HG02970 (cell line): ENCODE measurements at regions not wholly inside any gene's neighbourhood (a gene's known extent, or its start where the extent isn't known, plus 50 kb on each side); places are given as distances from the start of the nearest gene placed in this dataset.

Experiments used
- ATAC-seq: cut with Tn5 transposase; IDR thresholded peaks from one replicate; pipeline ENCODE4 v1.9.1; 2021; ENCODE audit warnings: mild to moderate bottlenecking, moderate library complexity, moderate number of reproducible peaks; ENCODE audit not compliant: unreplicated experiment, low FRiP score

DNA sequence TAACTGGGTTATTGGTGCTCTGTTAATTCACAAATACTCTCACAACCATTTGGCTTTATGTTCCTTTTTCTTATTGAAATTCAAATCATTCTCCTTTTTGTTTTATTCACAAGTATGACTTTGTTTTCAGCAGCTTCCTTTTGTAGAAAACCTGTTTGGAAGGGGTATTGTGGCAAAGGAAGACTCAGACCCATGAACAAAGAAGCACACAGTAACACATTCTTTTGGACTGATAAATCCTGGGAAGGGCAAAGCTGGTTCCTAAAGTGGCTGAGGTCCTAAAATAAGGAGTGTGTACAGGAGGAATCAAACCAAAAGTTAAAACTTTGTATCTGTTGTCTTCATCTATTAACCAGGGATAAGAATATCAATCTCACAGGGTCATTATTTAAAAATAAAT is 374.7 kb upstream of the FIGN start:
- ATAC-seq: no peak

DNA sequence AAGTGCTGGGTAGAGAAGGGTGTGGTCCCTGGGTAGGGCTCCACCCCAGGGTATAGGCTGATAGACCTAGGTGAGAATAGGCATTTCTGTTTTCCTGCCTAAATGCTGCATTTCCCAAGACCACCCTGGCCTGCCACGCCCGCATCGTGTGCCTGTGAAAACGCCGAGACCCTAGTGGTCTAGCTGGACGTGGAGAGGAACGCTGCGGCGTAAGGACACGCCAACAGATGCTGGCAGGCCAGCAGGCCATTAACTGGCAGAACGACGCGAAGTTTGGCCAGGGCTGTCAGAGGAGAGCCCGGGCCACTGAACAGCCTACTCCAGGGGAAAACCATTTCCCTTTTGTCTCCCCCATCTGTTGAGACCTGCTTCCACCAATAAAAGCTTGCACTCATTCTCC is 373.2 kb upstream of the FIGN start:
- no peak for ATAC-seq

DNA sequence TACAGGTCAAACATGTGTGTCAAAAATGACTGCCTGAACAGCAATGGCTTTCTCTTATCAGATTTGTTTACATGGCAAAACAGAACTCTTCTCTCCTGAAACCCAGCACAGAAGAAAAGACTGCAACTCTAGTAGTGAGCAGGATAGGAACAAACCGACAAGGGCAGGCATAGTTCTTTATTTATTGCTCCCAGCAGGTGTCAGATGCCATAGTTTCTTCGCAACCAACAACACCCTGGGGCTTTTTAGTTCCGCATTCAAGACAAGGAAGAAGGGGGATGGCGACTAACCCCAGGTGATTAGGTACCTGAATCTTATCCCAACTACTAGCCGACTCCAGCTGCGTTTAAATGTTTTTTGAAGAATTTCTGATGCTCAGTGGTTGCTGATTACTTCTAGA is 367.5 kb upstream of the FIGN start:
- no peak for ATAC-seq

DNA sequence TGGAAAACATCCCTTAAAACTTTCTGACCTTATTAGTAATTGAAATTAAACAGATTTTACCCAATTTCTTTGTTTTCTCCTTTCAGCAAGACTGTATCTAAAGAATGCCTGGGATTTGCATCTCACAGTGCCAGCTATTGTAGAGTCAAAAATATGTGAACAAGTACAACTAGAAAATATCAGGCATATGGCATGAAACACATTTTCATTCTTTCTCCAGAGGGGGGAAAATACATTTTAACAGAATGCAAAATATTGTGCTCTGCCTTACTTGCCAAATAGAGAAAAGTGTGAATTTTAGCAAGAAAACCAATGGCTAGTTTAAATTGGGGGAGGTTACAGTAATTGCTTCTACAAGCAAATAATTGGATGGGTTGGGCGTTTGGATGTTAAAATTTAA is 366.6 kb upstream of the FIGN start:
- ATAC-seq: no peak

DNA sequence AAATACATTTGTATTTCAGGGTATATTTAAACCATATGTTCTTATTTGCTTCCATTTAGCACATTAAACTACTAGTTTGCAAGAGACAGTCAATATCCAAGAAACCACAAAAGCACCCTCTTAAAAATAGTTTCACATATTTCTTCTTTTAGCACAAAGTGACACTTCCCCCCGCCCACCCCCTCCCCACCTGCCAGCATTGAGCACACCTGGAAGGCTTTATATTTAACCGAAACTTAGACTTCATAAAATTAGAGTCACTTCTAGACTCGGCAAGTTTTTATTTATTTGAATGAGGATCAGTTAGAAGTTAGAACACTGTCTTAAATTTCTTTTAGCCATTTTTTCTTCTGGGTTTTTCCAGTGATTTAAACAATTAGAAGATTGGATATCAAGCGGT is 355.9 kb upstream of the FIGN start:
- no peak for ATAC-seq

DNA sequence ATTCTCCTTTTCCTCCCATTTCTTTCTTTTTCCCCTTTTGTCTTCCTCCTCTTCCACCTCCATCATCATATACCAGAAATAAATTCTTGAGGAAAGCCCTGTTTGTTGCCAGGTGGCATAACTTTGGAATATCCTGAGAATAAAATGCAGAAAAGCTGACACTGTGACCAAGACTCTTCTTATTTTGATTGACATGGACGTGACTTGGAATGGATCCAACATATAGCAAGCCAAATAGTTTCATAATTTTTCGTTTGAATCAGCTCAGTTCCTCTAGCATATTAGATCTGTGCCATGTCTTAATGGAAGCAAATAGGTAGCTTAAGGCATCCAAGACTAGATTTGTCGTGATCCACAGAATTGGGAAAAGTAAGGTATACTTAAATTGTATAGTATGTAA is 354.7 kb upstream of the FIGN start:
- ATAC-seq: no peak

DNA sequence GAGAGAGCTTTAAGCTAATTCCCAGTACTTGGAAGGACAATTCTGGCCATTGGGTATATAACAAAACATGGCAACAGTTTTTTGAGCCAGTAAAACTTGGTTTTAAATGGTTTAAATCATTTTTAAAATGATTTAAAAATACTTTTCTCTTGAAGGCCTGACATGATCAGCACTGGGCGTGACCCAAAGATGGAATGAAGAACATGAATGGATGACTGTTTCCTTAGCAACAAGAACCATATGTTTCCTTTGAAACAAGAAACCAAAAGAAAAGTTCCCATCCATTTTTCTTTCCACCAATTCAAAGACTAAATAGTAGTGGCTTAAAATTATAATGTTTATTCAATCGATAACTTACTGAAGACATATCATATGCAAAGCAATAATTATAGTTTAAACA is 348.3 kb upstream of the FIGN start:
- ATAC-seq: no peak

DNA sequence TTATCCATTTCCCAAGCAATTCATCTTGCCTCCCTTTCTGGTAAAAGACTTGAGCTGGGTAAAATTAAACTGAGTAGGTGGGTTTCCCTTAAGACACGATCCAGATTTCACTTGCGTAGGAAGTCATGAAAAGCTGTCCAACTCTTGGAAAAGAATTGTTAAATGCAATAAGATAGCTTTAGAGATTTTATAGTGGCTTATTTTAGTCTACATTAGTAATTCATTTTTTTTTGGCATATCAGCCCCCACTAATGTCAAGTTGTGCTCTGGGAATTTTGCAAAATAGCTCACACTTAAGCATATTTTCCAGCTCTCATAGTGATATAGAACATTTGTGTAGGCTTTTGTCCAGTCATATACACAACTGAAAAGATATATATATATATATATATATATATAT is 344.7 kb upstream of the FIGN start:
- no peak for ATAC-seq

DNA sequence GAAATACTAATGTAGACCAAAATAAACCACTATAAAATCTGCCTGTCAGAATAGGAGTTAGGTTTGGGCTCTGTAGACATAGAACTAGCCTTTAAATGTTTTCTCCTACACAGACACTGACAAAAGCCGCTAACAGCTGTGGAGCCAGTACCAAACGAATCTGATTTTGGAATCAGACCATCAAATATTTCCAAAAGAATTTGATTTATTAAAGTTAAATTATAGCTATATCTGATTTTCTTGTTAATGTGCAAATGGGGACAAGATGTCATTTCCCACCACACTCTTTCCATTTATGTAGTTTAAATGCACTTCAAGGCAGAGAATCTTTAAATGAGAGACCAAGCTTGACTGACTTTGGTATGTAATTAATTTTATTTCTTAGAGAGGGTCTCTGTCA is 343.4 kb upstream of the FIGN start:
- no peak for ATAC-seq

DNA sequence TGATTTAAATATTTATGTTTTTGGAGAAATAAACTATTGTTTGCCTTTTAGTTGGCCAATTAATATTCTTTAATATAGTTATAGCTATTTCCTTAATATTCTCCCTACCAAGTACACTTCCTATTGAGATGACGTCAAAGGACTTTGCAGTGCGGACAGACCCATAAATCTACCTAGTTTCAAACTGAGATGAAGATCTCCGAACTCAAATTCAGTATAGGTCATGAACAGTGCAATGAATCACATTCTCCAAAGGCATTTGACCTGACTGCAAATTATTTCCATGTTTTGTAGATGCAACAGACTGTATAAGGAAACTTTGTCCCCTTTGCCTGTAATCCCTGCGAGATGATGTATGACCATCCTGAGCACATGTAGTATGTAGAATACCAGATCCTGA is 342.6 kb upstream of the FIGN start:
- ATAC-seq: no peak

DNA sequence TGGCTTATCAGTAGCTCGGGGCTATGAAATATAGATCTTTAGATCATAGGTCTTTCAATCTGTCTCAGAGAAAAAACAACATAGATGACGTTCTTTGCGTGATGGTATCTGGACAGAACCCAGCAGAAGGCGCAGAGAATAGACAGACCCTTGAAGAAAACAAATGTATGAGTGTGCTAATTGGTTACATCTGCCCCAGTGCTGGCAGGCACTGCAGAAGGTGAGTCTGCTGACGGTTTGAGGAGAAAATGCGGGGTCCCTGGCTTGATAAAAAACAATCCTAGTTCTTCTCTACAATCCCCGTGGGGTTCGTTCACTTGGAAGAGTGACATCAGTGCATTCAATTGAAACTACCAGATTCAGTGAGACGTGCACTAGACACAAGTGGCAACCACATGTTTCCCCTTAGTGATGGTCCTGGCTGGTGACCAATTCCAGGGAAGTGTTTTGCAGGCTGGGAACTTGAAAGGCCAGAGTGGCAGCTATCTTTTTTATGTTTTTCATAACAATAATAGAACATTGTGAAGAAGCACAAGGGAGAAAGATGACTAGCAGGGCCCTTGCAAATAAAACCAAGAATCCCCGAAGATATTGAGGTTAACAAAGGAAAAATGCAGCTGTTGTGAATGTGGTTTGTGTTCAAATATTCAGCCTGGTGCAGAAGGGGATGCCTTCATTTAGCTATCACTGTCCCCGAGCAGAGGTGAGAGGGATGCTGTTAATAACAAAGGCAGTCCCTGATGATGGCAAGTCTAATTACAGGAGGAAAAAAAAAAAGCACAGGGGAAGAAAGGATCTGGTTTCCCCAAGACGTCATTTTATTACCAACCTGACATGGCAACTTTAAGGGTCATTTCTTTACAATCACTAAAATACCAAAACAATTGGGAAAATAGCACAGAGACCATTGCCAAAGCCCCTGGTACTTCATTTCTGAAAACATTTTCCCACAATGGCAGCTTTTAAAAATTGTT is 337.6 kb upstream of the FIGN start:
- ATAC-seq: no peak

DNA sequence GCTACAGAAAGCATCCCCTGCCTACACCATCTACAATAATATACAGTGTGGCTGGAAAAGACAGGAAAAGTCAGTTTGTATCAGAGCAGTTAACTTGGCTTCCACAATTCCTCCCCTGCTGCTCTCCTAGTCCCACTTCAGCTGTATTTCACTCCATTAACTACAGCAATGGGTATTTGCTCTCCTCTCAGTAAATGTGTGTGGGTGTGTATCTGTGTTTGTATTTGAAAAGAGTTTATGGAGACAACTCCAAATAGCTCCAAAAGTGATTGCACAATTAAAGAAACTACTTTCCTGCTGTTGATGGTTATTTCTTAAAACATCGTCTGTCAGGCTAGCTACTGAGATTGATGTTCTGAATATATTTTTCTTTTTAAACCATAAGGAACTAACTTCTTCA is 333.7 kb upstream of the FIGN start:
- ATAC-seq: no peak

DNA sequence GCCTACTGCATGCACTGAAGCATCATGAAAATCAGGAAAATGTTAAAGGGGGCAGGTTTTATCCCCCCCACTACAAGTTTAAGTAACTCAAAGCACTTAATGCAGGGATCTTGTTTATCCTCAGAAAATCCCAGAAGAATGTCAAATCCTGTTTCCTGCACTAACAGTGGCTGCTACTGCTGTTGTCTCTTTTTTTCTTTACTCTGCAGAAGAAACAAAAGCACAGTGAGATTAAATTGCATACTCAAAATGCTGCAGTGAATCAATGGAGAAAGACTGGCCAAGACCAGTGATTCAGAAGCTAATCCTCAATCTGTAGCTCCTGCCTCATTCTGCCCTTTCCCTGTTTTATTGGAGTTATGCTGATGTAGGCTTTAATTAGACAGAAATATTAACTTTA is 332.3 kb upstream of the FIGN start:
- no peak for ATAC-seq

DNA sequence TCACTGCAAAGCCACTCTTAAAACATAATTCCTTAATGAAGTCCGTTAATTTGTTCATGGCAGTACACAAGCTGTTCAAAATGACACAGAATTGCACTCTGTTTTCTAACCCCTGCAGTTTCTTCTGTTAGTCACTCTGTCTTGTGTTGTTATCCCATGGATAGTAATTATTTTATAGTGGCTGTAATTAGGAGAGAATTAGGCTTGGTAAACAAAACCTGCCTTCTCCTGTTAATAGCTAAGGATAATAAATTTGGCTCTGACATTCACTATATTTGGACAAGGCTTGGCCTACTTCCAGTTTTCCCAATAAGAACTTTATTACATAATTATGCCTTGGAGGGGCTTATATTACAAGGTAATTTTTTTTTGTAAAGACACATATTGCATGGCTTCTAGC is 330.3 kb upstream of the FIGN start:
- ATAC-seq: no peak

DNA sequence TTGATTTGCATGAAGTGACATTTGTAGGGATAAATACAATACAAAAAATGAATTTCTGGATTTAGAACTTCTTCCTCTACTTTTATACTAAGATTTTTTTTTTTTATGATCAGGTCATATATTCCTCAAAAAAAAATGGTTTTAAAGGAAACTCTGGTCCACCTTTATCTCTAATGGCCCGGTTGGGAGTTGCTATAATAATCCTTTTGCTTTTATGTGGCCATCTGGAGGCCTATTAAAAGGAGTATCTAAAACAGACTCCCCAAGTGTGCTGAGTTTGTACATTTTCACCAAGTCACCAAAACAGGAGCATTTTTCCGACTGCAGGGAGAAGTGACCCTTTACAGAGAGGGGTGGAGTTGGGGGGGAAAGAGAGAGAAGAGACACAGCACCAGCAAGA is 329.2 kb upstream of the FIGN start:
- no peak for ATAC-seq

DNA sequence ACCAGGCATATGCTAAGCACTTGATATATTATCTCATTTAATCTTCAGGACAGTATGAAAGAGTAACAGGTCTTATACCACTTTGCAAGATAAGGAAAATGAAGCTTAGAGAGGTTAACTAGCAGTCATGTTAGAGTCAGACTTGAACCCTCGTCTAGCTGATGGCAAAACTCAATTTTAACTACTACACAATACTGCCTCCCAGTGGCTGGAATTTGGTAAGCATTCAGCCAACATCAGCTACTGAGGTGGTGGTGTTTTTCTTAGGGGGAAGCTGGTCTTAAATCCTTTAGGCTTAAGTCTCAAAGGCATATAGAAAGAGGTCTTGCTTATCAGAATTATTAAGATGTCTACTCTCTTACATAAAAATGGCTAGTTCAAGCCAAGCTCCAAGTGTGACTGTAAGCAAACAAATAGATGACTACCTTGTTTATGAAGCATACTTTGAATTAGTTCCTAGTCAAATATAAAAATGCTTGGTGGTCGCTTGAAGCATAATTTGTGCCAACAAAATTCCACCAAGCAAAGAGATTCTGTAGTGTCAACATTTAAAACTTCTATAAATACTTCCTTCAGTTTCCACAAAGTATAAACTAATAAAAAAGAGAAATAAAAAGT is 325.4 kb upstream of the FIGN start:
- no peak for ATAC-seq

DNA sequence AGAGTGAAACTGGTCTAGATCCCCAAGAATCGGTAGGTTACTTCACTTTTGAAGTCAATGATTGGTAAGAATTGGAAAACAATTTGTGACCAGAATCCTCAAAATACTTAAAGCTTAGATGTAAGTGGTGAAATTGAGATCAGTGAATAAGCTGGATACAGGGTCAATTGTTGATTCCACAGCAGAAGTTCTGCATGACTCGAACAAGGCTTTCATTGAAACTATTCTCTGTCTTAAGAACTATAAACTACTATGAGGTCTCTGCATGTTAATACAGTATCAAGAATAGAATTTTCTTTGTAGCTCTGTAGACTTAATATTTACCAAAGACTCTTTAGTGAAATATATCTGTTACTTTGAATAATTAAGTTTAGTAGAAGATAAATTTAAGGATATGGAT is 324.2 kb upstream of the FIGN start:
- ATAC-seq: no peak

DNA sequence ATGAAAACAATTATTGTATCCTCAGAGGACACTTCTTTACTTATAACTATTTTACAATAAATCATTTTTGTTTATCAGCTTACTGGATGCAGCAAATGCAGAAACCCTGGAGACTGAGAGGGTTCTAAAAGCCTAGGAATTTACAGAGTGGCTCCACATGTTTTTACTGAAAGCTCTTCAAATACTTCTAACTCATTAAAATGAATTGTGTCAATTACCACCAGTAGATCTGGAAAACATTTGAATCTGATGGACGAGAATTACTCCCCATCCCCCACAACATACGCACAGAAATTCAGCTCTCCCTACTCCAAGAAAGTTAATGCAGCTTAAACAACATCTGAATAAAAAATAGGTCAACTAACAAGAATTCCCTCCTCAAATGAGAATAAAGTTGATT is 319.8 kb upstream of the FIGN start:
- no peak for ATAC-seq

DNA sequence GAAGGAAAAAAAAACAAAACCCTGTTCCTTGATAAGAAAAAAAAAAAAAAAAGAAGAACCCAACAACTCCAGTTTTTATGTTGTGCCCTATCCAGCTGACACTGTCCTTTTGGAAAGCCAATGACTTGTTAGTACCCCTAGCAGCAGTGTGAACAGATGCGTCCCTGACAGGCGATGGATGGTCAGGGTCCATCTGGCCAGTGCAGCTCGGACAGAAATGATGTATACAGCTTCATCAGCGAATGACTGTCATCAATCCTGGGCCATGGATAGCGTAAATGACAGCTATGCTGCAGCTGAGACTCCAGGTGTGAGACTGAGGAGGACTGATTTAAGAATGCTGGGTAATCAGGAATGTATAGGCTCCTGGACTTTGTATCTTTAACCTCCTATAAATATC is 318.8 kb upstream of the FIGN start:
- no peak for ATAC-seq

DNA sequence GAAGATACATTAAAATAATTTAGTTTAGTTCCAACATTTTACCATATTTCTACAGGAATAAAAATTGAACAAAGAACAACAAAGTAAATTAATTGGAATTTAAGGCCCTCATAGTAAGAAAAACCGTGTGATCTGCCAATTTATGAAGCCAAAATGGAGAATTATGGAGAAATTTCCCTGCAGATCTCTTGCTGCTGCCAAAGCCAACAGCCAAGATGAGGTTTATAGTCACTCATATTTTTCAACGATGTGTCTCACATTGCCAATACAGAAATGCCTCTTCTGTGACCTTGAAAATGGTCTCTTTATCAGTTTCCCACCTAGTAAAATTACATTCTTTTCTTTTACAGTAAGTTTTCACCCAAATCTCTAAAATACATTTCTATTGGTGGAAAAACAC is 317.2 kb upstream of the FIGN start:
- ATAC-seq: no peak

DNA sequence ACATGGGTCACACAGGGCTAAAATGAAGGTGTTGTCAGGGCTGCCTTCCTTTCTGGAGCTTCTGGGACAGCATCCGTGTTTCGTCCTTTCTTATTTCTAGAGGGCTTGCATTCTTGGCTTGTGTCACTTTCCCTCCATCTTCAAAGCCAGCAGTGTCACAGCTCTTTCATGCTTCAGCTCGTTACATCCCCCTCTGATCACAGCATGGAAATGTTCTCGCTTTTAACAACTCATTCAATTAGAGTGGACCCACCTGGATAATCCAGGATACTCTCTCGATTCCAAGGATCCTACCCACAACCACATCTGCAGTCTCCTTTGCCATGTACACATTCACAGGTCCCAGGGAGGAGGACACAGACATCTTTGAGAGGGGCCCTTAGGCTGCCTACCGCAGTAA is 316.2 kb upstream of the FIGN start:
- no peak for ATAC-seq

DNA sequence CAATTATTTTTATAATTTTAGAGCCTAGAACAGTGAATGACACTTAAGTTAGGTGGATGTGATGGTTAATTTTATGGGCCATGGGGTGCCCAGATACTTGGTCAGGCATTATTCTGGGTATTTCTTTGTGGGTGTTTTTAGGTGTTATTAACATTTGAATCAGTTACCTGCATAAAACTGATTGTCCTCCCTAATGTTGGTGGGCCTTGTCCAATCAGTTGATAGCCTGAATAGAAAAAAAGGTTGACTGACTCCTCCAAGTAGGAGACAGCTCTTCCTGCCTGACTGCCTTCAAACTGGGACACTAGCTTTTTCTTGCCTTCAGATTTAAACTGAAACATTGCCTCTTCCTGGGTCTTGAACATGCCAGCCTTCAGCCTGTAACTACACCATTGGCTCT is 312.9 kb upstream of the FIGN start:
- no peak for ATAC-seq
